Neural progenitor cell (in vitro differentiated cells): ENCODE measurements at regions not wholly inside any gene's neighbourhood (a gene's known extent, or its start where the extent isn't known, plus 50 kb on each side); places are given as distances from the start of the nearest gene placed in this dataset.

Experiments used
- DNase-seq: peaks from one replicate; pipeline ENCODE4 v3.0.0-alpha.2; 2016; ENCODE audit warnings: low spot score
- H2AFZ ChIP-seq: fragments of 200-600 bp; sonication (generic); replicated peaks from 2 replicates; pipeline ENCODE4 v1.6.1; 2016; ENCODE audit warnings: antibody characterized with exemption
- H3F3A ChIP-seq: fragments of 200-600 bp; sonication (generic); 2 replicates; pipeline ENCODE4 v1.6.1; 2016; ENCODE audit warnings: antibody characterized with exemption, low read depth
- H3K27ac ChIP-seq: fragments of 200-600 bp; sonication (generic); 2 replicates; pipeline ENCODE4 v1.5.1; 2016; ENCODE audit warnings: mild to moderate bottlenecking
- H3K27me3 ChIP-seq: fragments of 200-600 bp; sonication (generic); 2 replicates; pipeline ENCODE4 v1.6.1; 2016; ENCODE audit warnings: mild to moderate bottlenecking, moderate library complexity
- H3K36me3 ChIP-seq: fragments of 200-600 bp; sonication (generic); 2 replicates; pipeline ENCODE4 v1.5.1; 2016
- H3K4me1 ChIP-seq: fragments of 200-600 bp; sonication (generic); 2 replicates; pipeline ENCODE4 v1.6.1; 2016; ENCODE audit warnings: mixed run types
- H3K4me2 ChIP-seq: fragments of 200-600 bp; sonication (generic); 2 replicates; pipeline ENCODE4 v1.6.1; 2016
- H3K4me3 ChIP-seq: fragments of 200-600 bp; sonication (generic); 2 replicates; pipeline ENCODE4 v1.5.1; 2016
- H3K79me2 ChIP-seq: fragments of 200-600 bp; sonication (generic); 2 replicates; pipeline ENCODE4 v1.6.1; 2016; ENCODE audit warnings: low read depth
- H3K9ac ChIP-seq: fragments of 200-600 bp; sonication (generic); 2 replicates; pipeline ENCODE4 v1.6.1; 2016
- H3K9me3 ChIP-seq: fragments of 200-600 bp; sonication (generic); 2 replicates; pipeline ENCODE4 v1.5.1; 2016; ENCODE audit warnings: low read depth
- H4K20me1 ChIP-seq: fragments of 200-600 bp; sonication (generic); 2 replicates; pipeline ENCODE4 v1.6.1; 2016; ENCODE audit warnings: low read depth
- H3K27ac Mint-ChIP-seq: 3 replicates; pipeline ENCODE4 v1.8.0; 2021; ENCODE audit warnings: mixed read lengths
- H3K27me3 Mint-ChIP-seq: 2 replicates; pipeline ENCODE4 v1.8.0; 2022; ENCODE audit warnings: low read depth, mild to moderate bottlenecking, inconsistent platforms, moderate library complexity, mixed read lengths; ENCODE audit not compliant: insufficient read depth
- H3K36me3 Mint-ChIP-seq: 3 replicates; pipeline ENCODE4 v1.8.0; 2021; ENCODE audit warnings: mixed read lengths
- H3K4me1 Mint-ChIP-seq: 3 replicates; pipeline ENCODE4 v1.8.0; 2021; ENCODE audit warnings: mixed read lengths
- H3K4me3 Mint-ChIP-seq: 3 replicates; pipeline ENCODE4 v1.8.0; 2021; ENCODE audit warnings: mild to moderate bottlenecking, moderate library complexity, mixed read lengths
- H3K9me3 Mint-ChIP-seq: 3 replicates; pipeline ENCODE4 v1.8.0; 2020; ENCODE audit warnings: mixed read lengths
- CTCF ChIP-seq: fragments of 200-600 bp; sonication (generic); IDR thresholded peaks from 2 replicates; pipeline ENCODE4 v1.5.1; 2017; ENCODE audit warnings: antibody characterized with exemption, mild to moderate bottlenecking
- EZH2 ChIP-seq: fragments of 200-600 bp; sonication (generic); IDR thresholded peaks from 2 replicates; pipeline ENCODE4 v1.6.1; 2017; ENCODE audit warnings: antibody characterized with exemption, mild to moderate bottlenecking, moderate library complexity
- EZH2phosphoT487 ChIP-seq: fragments of 200-600 bp; sonication (generic); IDR thresholded peaks from 2 replicates; pipeline ENCODE4 v1.6.1; 2017; ENCODE audit warnings: antibody characterized with exemption

GRCh38 chrX:109875831-109876230 lies 127.1 kb upstream of the TMEM164 start:
- Histone ChIP-seq H3F3A (no peaks in the 10 kb centered on the region), H3K9me3 (no peaks in the 10 kb centered on the region), H3K27me3 (no peaks in the 10 kb centered on the region), H3K79me2 (no peaks in the 10 kb centered on the region), H2AFZ (no peak overlapping the region), H3K9ac (no peak overlapping the region), H3K4me2 (no peak overlapping the region), H3K4me1 (no peaks in the 10 kb centered on the region), H3K27ac (no peak overlapping the region), H3K36me3 (no peaks in the 10 kb centered on the region), H3K4me3 (no peak overlapping the region), H4K20me1 (no peaks in the 10 kb centered on the region)
- Mint-ChIP-seq H3K4me1 (peaks cover 21% of the 10 kb centered on the region), H3K27ac (no peak overlapping the region), H3K36me3 (peaks cover 1% of the 10 kb centered on the region), H3K9me3 (peaks cover 6% of the 10 kb centered on the region), H3K27me3 (peaks cover 2% of the 10 kb centered on the region), H3K4me3 (no peak overlapping the region)
- TF ChIP-seq CTCF (no peak), EZH2 (no peak)
- DNase-seq, result no peak

GRCh38 chrX:109878236-109878635 lies 124.7 kb upstream of the TMEM164 start:
- H3K4me1 ChIP-seq, result no peaks in the 10 kb centered on the region
- Mint-ChIP-seq H3K27ac (no peak overlapping the region), H3K36me3 (peaks cover 1% of the 10 kb centered on the region), H3K4me1 (peaks cover 21% of the 10 kb centered on the region), H3K4me3 (no peak overlapping the region), H3K27me3 (peaks cover 3% of the 10 kb centered on the region), H3K9me3 (peaks cover 6% of the 10 kb centered on the region)
- no peak overlapping the region for H3K4me3 ChIP-seq
- no peaks in the 10 kb centered on the region for H3K9me3 ChIP-seq
- no peaks in the 10 kb centered on the region for H3K36me3 ChIP-seq
- no peak overlapping the region for H3K27ac ChIP-seq
- H3K9ac ChIP-seq, result no peak overlapping the region
- TF ChIP-seq EZH2, result no peak
- no peak for TF ChIP-seq CTCF
- no peak for TF ChIP-seq EZH2phosphoT487
- H3K79me2 ChIP-seq, result no peaks in the 10 kb centered on the region
- no peak overlapping the region for H2AFZ ChIP-seq
- DNase-seq, result no peak
- H3K27me3 ChIP-seq, result no peaks in the 10 kb centered on the region
- no peaks in the 10 kb centered on the region for H4K20me1 ChIP-seq
- no peak overlapping the region for H3K4me2 ChIP-seq
- no peaks in the 10 kb centered on the region for H3F3A ChIP-seq

- Mint-ChIP-seq H3K27ac (no peak overlapping the region), H3K4me1 (peaks cover 21% of the 10 kb centered on the region), H3K9me3 (peaks cover 2% of the 10 kb centered on the region), H3K27me3 (peaks cover 4% of the 10 kb centered on the region), H3K36me3 (peaks cover 1% of the 10 kb centered on the region), H3K4me3 (no peak overlapping the region)
- Histone ChIP-seq H3K9me3 (no peaks in the 10 kb centered on the region), H3K4me1 (no peaks in the 10 kb centered on the region), H3K79me2 (no peaks in the 10 kb centered on the region), H4K20me1 (no peaks in the 10 kb centered on the region), H3K9ac (no peak overlapping the region), H2AFZ (no peak overlapping the region), H3K4me2 (no peak overlapping the region), H3K36me3 (no peaks in the 10 kb centered on the region), H3F3A (no peaks in the 10 kb centered on the region), H3K4me3 (no peak overlapping the region), H3K27ac (no peak overlapping the region), H3K27me3 (no peaks in the 10 kb centered on the region)
- no peak for TF ChIP-seq EZH2phosphoT487
- TF ChIP-seq EZH2, result no peak
- DNase-seq, result no peak
Measured at GRCh38 chrX:109879991-109880390, 122.9 kb upstream of the TMEM164 start.

- TF ChIP-seq CTCF (no peak), EZH2phosphoT487 (no peak), EZH2 (no peak)
- Histone ChIP-seq H4K20me1 (no peaks in the 10 kb centered on the region), H3K9me3 (no peaks in the 10 kb centered on the region), H3K4me2 (no peak overlapping the region), H3K9ac (no peak overlapping the region), H3F3A (no peaks in the 10 kb centered on the region), H3K27ac (no peak overlapping the region), H3K4me3 (no peak overlapping the region), H3K79me2 (no peaks in the 10 kb centered on the region), H3K4me1 (no peaks in the 10 kb centered on the region), H3K27me3 (no peaks in the 10 kb centered on the region), H3K36me3 (no peaks in the 10 kb centered on the region), H2AFZ (no peak overlapping the region)
- Mint-ChIP-seq H3K27me3 (peaks cover 4% of the 10 kb centered on the region), H3K36me3 (no peaks in the 10 kb centered on the region), H3K27ac (no peak overlapping the region), H3K9me3 (no peaks in the 10 kb centered on the region), H3K4me1 (peaks cover 24% of the 10 kb centered on the region), H3K4me3 (no peak overlapping the region)
- DNase-seq, result no peak
Measured at GRCh38 chrX:109880629-109881028, 122.3 kb upstream of the TMEM164 start.
